Right hindlimb (tissue), 1 donor: ENCODE measurements at regions not wholly inside any gene's neighbourhood (a gene's known extent, or its start where the extent isn't known, plus 50 kb on each side); places are given as distances from the start of the nearest gene placed in this dataset.
"Not testable (repeated sequence)": the region's sequence is repeated elsewhere in the genome, so short reads cannot be mapped to it uniquely, and the experiment has no call there.

Source experiments
- DNase-seq: peaks from one replicate; pipeline ENCODE4 v3.0.0-alpha.2; 2018

- no peak for DNase-seq
Measured at GRCh38 chr3:118126751-118127150, 907.9 kb downstream of the IGSF11 start.

GRCh38 chr3:118127992-118128391 lies 906.7 kb downstream of the IGSF11 start:
- no peak for DNase-seq

GRCh38 chr3:118128886-118129285 lies 905.8 kb downstream of the IGSF11 start:
- DNase-seq: no peak

- no peak for DNase-seq
Measured at GRCh38 chr3:118137778-118138177, 896.9 kb downstream of the IGSF11 start.

DNA sequence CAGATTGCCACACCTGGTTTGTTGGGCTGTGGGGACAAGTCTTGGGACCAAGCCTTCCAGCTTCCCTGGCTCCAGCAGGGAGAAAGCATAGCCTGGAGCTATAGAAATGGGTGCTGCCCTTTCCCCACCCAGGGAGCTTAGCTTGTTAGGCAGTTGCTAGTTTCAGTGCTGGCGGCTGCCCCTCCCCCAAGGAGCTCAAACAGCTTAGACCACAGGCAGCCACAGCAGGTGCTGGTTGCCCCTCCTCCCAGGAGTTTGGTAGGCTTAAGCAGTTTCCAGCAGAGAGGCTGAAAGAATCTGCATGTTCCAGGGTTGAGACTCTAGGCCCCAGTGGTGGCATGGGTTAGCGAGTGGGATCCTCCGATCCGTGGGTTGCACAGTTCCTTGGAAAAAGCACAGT lies 889.7 kb downstream of the IGSF11 start:
- no peak for DNase-seq

DNA sequence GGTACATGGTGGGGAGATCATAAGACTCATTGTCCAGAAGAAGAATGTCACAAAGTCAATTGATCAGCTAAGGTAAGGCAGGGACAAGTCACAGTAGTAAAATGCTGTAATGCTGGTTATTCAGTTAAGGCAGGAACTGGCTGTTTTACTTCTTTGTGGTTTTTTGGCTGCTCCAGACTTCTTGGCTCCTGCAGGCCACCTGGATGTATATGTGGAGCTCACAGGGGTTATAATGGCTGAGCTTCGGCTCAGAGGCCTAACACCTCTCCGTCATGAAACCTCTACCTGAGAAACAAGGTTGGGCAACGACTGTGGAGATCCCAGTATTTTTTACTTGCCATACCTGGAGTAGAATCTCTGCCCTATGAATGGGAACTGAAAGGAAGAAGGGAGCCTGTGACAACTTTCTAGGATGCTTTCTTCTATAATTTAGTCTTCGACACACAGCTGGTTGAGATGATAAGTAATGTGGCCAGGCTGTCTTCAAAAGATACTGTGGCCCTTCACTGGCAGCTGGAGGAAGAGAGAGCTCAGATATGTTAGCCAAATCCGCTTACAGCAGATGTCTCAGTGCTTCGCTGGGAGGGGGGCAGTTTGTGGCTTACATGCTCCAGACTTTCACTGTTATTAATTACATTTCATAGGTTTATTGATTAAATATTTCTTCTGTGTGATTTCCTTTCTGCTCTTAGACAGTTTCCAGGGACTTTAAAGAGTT lies 887.8 kb downstream of the IGSF11 start:
- no peak for DNase-seq

GRCh38 chr3:118151164-118151563 lies 883.5 kb downstream of the IGSF11 start:
- DNase-seq: no peak

GRCh38 chr3:118162627-118163588 lies 871.7 kb downstream of the IGSF11 start:
- not testable (repeated sequence) for DNase-seq

- DNase-seq: no peak
Measured at GRCh38 chr3:118165413-118165812, 869.2 kb downstream of the IGSF11 start.

- DNase-seq: no peak
Measured at GRCh38 chr3:118167571-118167970, 867.1 kb downstream of the IGSF11 start.

DNA sequence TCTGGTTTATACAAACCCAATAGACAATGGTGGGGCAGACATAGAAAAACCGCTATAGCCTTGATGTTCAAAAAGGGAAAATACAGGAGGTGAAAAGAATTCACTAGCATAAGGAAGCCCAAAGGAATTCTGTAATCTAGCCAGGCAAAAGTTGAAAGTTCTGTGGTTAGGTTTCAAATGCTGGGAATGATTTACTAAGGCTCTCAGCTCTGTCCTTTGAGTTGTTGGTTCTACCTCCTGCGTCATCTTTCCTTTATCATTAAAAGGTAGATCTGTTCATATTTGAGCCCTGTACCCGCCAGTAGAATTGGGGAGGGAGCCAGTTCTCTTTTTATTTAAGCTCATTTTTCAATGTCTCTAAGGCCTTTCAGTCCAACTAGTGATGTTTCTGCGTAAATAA lies 866.5 kb downstream of the IGSF11 start:
- no peak for DNase-seq

- DNase-seq: no peak
Measured at GRCh38 chr3:118171236-118171852, 863.3 kb downstream of the IGSF11 start.

GRCh38 chr3:118180853-118181252 lies 853.8 kb downstream of the IGSF11 start:
- DNase-seq: no peak

DNA sequence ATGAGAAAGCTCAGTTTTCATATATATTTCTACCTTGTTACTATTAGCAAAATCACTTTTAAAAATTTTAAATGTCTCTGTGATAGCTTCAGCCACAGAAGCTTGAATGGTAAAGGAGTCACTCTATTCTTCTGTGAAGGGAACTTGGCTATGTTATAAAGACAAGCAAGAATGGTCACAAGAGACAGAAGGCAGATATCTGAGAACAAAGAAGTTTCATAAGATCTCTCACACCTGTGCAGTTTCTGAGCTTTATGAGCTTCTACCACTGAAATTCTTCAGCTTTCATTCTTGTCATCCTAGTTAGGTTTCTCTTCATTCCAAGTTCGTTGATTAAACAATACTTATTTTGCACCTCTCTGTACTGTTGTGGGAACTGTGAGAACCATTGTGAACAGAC lies 853.4 kb downstream of the IGSF11 start:
- no peak for DNase-seq

- no peak for DNase-seq
Measured at GRCh38 chr3:118186051-118186450, 848.6 kb downstream of the IGSF11 start.

DNA sequence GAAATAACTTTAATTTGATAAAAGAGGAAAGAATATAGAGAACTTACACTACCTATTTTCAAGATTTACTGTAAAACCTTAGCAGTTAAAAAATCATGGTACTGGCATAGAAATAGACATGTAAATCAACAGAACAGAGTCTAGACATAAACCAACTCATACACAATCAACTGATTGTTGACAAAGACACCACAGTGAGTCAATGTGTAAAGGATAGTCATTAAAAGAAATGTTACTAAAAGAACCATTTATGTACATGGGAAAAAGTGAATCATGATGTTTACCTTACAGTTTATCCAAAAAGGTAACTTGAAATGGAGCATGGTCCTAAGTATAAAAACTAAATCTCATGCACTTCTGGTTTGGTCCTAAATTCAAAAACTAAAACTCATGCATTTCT lies 847.4 kb downstream of the IGSF11 start:
- no peak for DNase-seq

DNA sequence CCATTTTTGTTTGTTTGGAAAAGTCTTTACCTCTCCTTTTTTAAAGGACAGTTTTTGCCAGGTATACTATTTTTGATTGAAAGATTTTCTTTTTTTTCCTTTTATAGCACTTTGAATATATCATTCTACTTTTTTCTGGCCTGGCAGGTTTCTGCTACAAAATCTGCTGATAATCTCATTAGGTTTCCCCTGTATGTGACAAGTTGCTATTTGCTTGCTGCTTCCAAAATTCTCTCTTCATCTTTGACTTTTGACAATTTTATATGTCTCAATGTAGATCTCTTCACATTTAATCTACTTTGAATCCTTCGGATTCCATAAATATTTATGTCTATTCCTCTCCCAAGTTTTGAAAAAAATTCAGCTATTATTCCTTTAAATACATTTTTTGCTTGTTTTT lies 838.5 kb downstream of the IGSF11 start:
- no peak for DNase-seq

GRCh38 chr3:118199044-118199443 lies 835.6 kb downstream of the IGSF11 start:
- DNase-seq: no peak

DNA sequence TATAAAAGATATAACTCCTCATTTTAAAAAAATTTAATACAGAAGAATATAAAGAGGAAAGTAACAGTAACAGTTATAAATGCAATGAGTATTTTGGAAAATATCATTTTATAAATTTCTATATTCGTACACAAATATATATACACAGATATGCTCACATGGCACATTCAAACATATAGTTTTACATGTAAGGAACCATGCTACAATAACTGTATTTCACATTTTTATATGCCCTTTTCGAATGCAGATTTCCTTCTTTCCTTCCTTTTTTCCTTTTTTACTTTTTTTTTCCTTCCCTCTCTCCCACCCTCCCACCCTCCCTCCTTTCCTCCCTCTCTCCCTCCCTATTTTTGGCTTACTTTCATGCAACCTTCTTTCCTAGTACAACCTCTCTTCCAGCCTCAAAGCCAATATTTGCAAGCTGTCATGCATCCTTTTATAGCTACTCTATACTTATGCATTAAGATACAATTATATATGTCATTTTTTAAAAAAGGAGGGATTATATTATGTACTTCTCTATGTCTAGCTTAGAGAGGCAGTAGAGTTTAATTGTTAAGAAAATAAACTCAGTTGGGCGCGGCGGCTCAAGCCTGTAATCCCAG lies 830.5 kb downstream of the IGSF11 start:
- no peak for DNase-seq

DNA sequence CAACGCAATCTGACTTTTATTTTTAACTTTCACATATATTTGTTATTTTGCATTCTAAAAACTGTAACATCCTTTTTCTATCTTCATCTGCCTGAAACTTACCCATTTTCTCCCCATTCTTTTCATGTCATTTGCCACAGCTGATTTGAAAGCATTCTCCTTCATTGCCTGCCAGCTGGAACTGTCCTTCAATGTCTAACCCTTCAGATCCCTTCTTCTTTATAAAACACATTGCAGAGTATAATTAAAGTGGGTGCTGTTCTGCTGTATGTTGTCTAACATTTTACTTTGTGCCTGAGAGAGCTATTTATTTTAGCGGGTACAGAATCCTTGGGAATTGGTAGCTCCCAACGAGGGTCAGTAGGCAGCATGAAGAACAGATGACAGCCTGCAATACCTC lies 827.4 kb downstream of the IGSF11 start:
- DNase-seq: no peak

GRCh38 chr3:118208642-118209041 lies 826.0 kb downstream of the IGSF11 start:
- DNase-seq: no peak

- DNase-seq: no peak
Measured at GRCh38 chr3:118213892-118214291, 820.8 kb downstream of the IGSF11 start.

DNA sequence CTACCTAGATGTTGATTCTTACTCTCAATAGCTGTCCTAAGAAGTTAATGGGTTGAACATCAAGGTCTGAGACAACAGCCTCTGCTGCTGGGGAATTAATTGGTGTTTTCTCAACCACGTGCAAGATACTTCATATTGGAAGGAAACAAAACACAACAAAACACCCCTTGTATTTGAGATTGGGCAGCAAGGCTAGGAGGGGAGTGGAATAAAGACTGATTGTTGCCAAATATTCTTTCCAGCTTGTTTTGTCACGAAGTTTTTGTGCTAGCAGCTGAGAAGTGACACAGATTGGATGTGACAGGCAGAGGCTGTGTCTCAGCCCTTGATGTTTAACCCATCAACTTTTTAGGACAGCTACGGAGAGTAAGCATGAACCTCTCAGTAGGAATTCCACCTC lies 808.4 kb downstream of the IGSF11 start:
- no peak for DNase-seq
